GM19455 (cell line): ENCODE measurements at regions not wholly inside any gene's neighbourhood (a gene's known extent, or its start where the extent isn't known, plus 50 kb on each side); places are given as distances from the start of the nearest gene placed in this dataset.
"Not testable (repeated sequence)": the region's sequence is repeated elsewhere in the genome, so short reads cannot be mapped to it uniquely, and the experiment has no call there.

ENCODE experiments used
- ATAC-seq: cut with Tn5 transposase; IDR thresholded peaks from one replicate; pipeline ENCODE4 v1.9.1; 2021; ENCODE audit not compliant: unreplicated experiment

DNA sequence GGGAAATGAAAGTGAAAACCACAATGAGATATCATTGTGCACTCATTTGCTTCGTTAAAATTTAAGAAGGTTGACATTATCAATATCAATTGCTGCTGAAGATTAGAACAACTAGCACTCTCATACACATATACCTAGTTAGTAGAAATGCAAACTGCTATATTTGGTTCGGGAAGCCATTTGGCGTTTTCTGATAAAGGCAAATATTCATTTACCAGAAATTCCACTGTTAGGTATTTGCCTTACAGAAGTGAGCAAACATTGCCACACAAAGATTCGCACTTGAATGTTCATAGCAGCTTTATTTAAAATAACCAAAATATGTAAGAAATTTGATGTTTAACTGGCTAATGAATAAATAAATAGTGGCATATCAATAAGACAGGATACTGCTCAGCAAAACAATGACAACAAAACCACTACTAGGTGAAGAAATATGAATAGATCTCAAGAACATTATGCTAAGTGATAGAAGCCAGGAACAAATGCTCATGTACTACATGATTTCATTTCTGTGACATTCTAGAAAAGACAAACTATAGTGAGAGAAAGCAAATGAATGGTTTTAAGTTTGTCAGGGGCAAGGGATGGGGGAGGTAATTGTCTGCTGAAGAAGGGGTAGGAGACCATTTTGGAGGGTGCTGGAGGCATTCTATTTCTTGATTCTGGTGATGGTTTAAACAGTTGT is 387.8 kb downstream of the PTH2R start:
- ATAC-seq: no peak

DNA sequence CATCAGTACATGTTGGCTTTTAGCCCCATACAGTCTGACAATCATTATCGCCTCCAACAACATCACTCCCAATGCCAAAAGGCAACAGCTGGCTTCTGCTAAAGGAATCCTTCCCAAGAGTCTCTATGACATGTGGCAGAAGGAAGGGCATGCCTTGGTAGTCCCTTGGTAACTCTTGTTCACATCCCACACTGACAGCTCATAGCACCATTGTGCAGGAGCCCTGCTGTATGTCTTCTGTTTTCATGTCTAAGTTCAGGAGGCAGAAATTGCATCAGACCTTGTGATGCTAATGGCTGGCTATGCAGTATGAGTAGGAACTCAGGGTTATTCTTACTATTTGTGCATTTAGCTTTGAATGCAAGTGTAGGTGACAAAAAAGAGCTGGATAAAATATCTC is 392.1 kb downstream of the PTH2R start:
- ATAC-seq: no peak

DNA sequence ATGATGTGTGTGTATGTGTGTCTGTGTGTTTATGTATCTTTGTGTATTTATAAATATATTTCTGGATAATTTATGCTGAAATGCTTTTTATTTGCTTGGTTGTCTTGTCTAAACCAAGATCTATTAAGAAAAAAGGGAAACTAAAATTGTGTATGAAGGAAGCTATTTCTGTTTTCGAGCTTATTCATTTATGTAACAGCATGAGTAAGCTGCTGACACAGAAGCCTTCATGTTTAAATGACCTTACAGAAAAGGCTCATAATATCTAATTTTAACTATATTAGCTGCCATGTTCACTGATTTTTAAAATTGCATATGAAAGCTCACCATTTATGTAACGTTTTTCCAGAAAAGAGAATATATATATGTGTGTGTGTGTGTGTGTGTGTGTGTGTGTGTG is 392.8 kb downstream of the PTH2R start:
- no peak for ATAC-seq

DNA sequence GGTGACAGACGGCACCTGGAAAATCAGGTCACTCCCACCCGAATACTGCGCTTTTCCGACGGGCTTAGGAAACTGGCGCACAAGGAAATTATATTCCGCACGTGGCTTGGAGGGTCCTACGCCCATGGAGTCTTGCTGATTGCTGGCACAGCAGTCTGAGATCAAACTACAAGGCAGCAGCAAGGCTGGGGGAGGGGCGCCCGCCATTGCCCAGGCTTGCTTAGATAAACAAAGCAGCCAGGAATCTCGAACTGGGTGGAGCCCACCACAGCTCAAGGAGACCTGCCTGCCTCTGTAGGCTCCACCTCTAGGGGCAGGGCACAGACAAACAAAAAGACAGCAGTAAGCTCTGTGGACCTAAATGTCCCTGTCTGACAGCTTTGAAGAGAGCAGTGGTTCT is 394.3 kb downstream of the PTH2R start:
- ATAC-seq: not testable (repeated sequence)

DNA sequence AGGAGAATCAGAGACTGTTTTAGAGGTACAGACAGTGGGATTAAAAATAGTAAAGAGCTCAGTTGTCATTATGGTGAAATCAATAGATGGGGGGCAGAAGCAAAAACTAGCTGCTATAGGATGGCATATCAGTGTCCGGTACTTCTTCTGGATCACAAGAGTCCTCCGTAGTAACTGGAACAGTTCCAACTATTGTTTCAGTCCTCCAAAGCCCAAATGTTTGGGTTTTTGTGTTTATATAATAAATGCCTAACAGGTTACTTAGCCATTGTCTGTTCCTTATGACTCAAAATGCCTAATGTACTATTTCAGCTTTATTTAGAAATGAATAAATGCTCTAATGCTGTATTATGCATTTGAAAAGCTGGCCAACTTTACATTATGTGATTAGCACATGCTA is 401.2 kb downstream of the PTH2R start:
- ATAC-seq: no peak

DNA sequence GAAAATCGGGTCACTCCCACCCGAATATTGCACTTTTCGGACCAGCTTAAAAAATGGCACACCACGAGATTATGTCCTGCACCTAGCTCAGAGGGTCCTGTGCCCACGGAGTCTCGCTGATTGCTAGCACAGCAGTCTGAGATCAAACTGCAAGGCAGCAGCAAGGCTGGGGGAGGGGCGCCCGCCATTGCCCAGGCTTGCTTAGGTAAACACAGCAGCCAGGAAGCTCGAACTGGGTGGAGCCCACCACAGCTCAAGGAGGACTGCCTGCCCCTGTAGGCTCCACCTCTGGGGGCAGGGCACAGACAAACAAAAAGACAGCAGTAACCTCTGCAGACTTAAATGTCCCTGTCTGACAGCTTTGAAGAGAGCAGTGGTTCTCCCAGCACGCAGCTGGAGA is 405.3 kb downstream of the PTH2R start:
- ATAC-seq: not testable (repeated sequence)

DNA sequence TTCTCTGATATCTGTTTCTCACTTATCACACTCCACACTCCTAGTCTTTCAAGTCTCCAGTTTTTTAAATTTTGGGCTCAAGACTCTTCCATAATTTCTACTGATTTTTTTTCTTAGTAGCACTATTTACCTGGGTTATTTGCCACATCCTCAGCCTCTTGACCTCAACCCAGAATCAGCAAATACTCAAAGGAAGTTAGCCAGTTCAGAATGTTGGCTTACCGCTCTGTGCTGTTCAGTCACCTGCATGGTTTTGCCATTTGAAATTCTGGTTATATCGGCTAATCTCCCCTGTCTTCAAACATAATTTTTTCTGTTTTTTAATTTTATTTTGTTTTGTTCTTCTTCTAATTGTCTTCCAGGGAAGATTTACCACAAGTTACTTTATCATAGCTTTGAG is 412.6 kb downstream of the PTH2R start:
- ATAC-seq: no peak

DNA sequence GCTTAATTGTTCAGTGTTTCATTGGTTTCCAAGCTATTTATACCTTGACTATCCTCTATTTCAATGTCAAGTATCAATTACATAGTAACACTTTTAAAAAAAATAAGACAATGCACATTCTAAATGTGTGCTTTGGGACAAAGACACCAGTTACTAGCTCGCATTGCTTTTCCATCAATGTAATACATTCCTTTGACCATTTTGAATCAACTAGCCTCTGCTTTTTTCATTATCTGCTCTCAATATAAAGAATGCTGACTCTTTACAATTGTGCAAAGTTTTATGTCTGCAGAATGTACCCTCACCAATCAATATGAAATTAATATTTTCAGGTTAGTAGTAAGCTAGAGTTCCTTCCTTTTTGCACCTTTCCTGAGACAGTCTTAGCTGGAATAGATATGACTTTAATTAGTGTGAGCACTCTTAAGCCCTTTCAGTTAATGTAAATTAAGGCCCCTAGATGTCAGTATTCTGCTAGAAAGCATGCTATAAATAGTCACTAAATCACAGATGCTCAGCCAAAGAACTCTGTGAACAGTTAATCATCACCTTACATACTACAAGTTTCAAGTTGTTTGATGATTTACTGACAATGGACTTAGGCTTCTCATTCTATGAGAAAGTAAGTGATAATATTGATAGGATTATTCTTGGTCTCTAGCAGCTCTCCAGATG is 413.6 kb downstream of the PTH2R start:
- ATAC-seq: no peak

DNA sequence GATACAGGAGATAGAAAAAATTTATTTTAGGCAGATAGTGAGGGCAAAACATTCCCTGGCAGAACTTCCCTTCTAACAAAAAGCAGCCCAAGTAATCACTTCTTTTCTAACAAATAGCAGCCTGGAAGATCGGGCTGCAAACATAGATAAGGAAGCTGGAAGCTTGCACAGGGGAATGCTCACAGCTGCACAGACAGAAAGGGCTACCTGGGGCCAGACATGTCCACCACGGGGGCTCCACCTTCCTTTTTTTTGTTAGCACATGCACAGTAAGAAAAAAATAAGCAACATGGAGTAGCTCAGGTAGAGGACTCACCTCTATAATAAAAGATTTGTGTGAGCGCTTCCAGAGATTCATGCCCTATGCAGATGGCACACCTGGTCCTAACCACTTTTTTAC is 420.5 kb downstream of the PTH2R start:
- ATAC-seq: no peak

DNA sequence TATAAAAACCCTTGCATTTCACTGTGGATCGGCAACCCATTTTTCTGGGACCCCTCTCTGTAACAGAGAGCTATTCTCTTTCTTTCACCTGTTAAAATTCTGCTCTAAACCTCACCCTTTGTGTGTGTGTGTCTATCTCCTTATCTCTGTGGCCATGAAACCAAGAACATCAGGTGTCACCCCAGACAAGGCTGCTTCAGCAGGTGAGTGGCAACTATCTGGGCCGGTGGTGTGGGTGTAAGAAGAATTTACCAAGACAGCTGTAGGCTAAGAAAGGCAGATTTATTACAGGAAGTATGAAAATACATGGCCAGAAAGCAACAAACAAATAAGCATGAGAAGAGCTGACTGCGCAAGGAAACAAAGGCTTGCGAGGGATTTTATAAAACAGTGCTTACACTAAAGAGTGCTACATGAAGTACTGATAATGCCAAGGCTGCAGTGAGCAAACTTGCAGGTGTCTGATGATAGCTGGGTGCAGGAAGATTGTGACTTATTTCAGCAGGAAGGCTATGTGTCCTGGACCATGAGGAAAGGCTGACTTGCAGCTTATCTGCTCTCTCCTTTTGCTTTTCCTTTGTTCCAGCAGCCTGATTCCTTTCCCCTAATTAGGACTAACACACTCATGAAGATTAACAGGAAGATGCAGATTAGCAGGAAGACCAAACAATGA is 421.1 kb downstream of the PTH2R start:
- no peak for ATAC-seq

DNA sequence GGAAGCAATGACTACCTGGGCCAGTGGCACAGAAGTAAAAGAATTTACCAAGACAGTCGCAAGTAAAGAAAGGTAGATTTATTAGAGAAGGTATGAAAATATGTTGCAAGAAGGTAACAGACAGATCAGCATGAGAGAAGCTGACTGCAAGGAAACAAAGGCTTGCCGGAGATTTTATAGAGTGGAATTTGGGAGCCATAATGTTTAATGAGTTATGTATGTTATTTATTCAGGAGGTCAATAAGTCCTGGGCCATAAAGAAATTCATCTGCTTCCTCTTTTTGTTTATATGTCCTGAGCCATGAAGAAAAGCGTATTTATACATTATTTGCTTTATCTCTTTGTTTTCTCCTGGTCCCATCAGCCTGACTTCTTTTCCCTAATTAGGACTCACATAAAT is 423.6 kb downstream of the PTH2R start:
- ATAC-seq: no peak

DNA sequence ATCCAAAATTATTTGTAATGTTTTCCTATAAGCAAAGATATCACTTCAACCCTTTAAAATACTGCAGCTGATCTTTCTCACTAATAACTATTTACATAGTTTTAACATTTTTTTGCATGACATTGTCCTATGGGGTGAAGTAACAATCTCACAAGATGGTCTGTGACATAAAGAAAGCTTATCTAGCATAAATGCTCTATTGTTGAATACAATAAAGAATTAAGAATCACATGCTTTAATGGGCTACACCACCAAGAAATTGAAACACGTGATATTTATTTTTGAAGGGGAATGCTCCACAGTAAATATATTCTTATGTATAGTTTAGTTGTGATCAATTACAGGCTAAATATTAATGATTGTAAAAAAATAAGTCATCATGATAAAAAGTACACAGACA is 441.1 kb downstream of the PTH2R start:
- ATAC-seq: no peak

DNA sequence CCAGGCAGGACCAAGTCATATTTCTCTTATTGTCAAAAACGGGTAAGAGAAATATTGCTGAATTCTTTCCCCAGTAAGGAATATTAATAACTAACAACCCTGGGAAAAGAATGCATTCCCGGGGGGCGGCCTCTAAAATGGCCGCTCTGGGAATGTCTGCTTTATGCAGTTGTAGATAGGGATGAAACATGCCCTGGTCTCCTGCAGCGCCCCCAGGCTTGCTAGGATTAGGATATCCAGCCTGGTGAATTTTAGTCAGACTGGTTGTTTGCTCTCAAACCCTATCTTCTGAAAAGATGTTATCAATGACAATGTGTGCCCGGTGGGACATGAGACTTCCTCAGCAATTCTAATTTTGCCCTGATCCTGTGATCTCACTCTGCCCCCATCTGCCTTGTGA is 448.1 kb downstream of the PTH2R start:
- ATAC-seq: no peak

DNA sequence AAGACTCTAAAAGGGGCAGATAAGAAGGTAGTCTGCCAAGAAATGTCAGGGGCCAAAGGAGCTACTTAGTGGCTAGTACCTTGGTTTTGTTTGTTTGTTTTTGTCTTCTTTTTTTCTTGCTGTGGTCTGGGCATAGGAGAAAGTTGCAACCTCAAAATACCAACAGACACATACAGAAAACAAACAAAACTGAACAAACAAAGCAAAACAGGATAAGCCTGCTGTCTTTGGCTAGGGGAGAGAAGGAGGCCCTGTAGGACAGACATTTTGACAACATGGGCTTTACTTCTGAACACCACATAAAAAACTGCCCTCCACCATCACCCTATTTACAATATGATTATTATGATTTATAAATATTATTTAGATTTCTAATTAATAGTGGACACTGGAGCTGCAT is 460.8 kb downstream of the PTH2R start:
- ATAC-seq: no peak

DNA sequence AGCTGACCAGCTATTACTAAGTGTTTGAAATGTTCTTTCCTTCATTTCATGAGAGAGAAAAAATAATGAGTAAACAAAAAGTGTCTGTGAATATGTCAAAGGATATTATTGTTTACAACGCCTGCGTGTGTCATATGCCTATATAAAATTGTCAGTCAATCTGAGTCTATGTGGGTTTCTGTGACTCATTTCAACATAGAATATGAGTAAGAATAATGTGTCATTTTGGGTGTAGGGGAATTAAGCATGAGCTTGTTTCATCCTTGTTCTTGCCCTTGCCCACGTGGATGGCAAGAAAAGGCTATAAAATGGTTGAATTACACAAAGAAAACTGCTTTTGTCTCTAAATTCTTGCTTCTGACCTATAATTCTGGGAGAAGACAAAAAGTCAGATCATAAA is 466.0 kb downstream of the PTH2R start:
- ATAC-seq: no peak

DNA sequence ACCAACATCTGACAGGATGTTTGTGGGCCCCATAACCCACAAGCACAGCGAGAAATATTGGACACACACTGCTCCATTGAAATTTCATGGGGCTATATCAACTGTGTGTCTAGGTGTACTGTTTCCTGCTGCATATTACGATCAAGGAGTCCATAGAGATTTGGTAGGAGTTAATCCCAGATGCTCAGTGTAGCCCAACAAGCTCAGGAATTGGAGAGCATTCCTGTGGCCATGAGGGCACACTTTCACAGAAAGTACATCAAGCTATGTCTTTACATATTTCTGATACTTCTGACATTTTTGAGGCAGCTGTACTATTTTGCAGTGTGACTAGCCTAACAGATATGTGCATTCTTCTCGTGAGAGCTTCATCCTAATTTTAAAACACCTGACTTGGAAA is 473.1 kb downstream of the PTH2R start:
- no peak for ATAC-seq

DNA sequence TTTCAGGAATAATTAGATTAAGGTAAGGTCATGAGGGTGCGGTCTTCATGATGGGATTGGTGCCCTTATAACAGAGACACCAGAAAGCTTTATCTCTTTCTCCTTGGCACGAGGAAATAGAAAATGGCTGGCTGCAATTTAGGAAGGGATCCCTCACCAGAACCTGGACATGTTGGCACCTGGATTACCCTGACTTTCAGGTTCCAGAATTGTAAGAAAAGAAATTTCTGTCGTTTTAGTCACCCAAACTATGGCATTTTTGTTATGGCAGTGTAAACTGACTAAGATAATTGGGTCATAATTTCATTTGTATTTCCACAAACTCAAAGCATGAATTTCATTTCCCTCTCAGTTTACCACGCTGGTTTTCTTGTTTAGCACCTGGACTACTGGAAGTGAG is 473.6 kb downstream of the PTH2R start:
- ATAC-seq: no peak

DNA sequence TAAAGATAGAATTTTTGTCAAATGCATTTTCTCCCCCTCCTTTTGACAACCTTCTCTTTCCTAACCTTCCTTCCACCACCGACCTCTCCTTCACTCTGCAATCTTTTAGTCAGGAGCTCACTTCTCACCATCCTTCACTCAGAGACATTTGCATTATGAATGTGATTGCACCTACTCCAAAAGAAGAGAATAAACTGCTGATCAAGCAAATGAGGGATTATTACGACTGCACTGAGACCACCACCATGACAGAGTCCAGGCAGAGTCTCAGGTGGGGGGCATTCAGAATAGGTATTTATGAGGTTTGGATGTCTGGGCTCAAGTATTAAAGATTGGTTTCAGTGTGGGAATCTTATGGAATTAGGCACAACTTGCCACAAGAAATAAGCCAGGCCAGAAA is 483.9 kb downstream of the PTH2R start:
- ATAC-seq: no peak

DNA sequence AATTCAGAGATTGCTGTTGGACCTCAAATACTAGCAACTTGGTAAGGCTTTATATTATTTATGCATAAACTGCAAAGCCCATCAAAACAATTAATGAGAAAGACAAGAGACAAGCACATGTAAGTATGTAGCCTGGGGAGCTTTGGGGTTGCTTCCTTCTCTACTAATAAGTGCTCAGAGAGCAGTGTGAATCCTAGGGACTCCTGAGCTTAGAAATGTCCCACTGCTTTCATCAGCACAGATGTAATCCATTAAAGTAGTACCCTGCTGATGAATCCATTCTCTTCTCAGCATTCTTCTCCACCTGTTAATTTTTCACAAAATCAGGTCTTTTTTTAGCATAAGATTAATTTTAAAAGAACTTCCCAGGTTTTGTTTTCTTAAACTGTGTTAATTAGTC is 485.6 kb downstream of the PTH2R start:
- no peak for ATAC-seq

DNA sequence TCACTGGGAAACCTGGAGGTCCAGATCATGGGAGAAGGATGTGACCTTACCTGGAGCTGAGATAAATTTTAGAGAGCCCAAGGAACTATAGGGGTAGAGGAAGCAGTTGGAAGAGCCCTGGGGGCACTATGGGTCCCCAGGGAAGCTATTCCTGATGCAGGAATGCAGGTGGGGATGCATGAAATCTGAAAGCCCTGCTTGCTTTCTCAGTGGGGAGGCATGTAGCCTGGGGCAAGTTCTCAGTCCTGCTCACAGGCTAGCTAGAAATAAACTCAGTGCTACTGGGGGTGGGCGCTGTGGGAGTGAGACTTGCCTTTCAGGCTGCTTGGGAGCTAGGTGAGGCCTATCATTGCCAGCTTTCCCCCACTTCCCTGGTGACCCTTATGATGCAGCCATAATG is 499.7 kb downstream of the PTH2R start:
- no peak for ATAC-seq

DNA sequence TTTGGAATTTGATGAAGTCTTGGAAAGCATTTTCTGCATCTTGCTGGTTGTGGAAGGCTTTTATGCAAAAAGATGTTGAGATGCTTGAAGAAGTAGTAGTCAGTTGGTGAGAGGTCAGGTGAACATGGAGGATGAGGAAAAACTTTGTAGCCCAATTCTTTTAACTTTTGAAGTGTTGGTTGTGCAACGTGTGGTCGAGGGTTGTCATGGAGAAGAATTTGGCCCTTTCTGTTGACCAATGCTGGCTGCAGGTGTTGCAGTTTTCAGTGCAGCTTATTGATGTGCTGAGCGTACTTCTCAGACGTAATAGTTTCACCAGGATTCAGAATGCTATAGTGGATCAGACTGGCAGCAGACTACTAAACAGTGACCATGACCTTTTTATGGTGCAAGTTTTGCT is 508.4 kb upstream of the MAP2 start:
- ATAC-seq: no peak

DNA sequence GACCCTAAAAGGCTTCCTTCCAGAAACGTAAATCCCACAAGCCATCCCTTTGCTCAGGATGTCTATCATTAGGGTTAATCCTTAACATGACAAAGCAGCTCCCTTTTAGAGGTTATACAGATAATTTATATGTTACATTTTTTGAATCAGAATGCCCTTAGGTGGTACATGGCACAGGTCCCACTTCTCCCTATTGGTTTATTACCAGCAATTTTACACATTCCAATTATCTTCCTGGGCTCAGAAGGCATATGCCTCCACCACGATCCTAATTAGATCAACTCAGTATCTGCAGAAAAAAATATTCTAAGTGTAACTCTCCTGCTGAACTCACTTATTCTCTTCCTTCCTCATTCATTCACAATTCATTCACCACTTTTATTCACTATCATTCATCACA is 507.0 kb upstream of the MAP2 start:
- no peak for ATAC-seq
